ENCODE measurements at regions not wholly inside any gene's neighbourhood (a gene's known extent, or its start where the extent isn't known, plus 50 kb on each side); places are given as distances from the start of the nearest gene placed in this dataset.

- Mint-ChIP-seq H3K4me3 (peak overlapping the region; percentile 57), H3K36me3 (ENCODE audit: low read depth) (no peaks in the 10 kb centered on the region), H3K4me1 (peaks cover 61% of the 10 kb centered on the region), H3K27ac (peak overlapping the region; percentile 92), H3K27me3 (no peaks in the 10 kb centered on the region), H3K9me3 (peaks cover 3% of the 10 kb centered on the region)
- ATAC-seq (replicated peaks): peak; percentile 74
Measured at GRCh38 chr13:40146611-40147117, 491.2 kb downstream of the COG6 start.

- Mint-ChIP-seq H3K36me3 (ENCODE audit: low read depth) (no peaks in the 10 kb centered on the region), H3K4me3 (peak overlapping the region; percentile 57), H3K4me1 (peaks cover 62% of the 10 kb centered on the region), H3K9me3 (peaks cover 3% of the 10 kb centered on the region), H3K27ac (peak overlapping the region; percentile 80), H3K27me3 (no peaks in the 10 kb centered on the region)
- peak; percentile 61 for ATAC-seq (replicated peaks)
Measured at GRCh38 chr13:40148101-40148500, 492.6 kb downstream of the COG6 start.

- Mint-ChIP-seq H3K27ac (peak overlapping the region; percentile 80), H3K27me3 (no peaks in the 10 kb centered on the region), H3K4me1 (peaks cover 56% of the 10 kb centered on the region), H3K4me3 (peak overlapping the region; percentile 57), H3K9me3 (peaks cover 3% of the 10 kb centered on the region), H3K36me3 (ENCODE audit: low read depth) (no peaks in the 10 kb centered on the region)
- ATAC-seq (replicated peaks): no peak
Measured at GRCh38 chr13:40148742-40149141, 493.3 kb downstream of the COG6 start.

- Mint-ChIP-seq H3K9me3 (peaks cover 3% of the 10 kb centered on the region), H3K36me3 (ENCODE audit: low read depth) (no peaks in the 10 kb centered on the region), H3K27ac (peak overlapping the region; percentile 32), H3K4me1 (peaks cover 48% of the 10 kb centered on the region), H3K4me3 (peak overlapping the region; percentile 13), H3K27me3 (no peaks in the 10 kb centered on the region)
- ATAC-seq (replicated peaks): peak; percentile 24
Measured at GRCh38 chr13:40149611-40150274, 494.3 kb downstream of the COG6 start.

- H3K27ac Mint-ChIP-seq: peak overlapping the region; percentile 46
- peaks cover 29% of the 10 kb centered on the region for H3K4me1 Mint-ChIP-seq
- no peaks in the 10 kb centered on the region for H3K36me3 Mint-ChIP-seq (ENCODE audit: low read depth)
- no peaks in the 10 kb centered on the region for H3K27me3 Mint-ChIP-seq
- H3K9me3 Mint-ChIP-seq: peaks cover 3% of the 10 kb centered on the region
- H3K4me3 Mint-ChIP-seq: no peak overlapping the region
- ATAC-seq (replicated peaks): no peak
Measured at GRCh38 chr13:40151673-40152072, 496.2 kb downstream of the COG6 start.

- Mint-ChIP-seq H3K36me3 (ENCODE audit: low read depth) (no peaks in the 10 kb centered on the region), H3K4me1 (peaks cover 24% of the 10 kb centered on the region), H3K27me3 (no peaks in the 10 kb centered on the region), H3K4me3 (no peak overlapping the region), H3K9me3 (peaks cover 3% of the 10 kb centered on the region), H3K27ac (peak overlapping the region; percentile 46)
- ATAC-seq (replicated peaks): no peak
Measured at GRCh38 chr13:40152145-40152544, 496.7 kb downstream of the COG6 start.

GRCh38 chr13:40152922-40153321, 497.5 kb downstream of the COG6 start:
- Mint-ChIP-seq H3K4me1 (peaks cover 19% of the 10 kb centered on the region), H3K4me3 (no peak overlapping the region), H3K36me3 (ENCODE audit: low read depth) (no peaks in the 10 kb centered on the region)

GRCh38 chr13:40153516-40153915, 498.1 kb downstream of the COG6 start:
- Mint-ChIP-seq H3K4me3 (no peak overlapping the region), H3K4me1 (peaks cover 13% of the 10 kb centered on the region), H3K27ac (no peak overlapping the region), H3K9me3 (peaks cover 3% of the 10 kb centered on the region), H3K36me3 (ENCODE audit: low read depth) (no peaks in the 10 kb centered on the region), H3K27me3 (no peaks in the 10 kb centered on the region)
- ATAC-seq (replicated peaks): no peak

More at GRCh38 chr13:40152922-40153321, 497.5 kb downstream of the COG6 start:
- no peak for ATAC-seq (replicated peaks)
- Mint-ChIP-seq H3K27me3 (no peaks in the 10 kb centered on the region), H3K9me3 (peaks cover 3% of the 10 kb centered on the region), H3K27ac (no peak overlapping the region)

- no peak overlapping the region for H3K4me3 Mint-ChIP-seq
- no peaks in the 10 kb centered on the region for H3K36me3 Mint-ChIP-seq (ENCODE audit: low read depth)
- no peak for ATAC-seq (replicated peaks)
- H3K9me3 Mint-ChIP-seq: peaks cover 3% of the 10 kb centered on the region
- H3K4me1 Mint-ChIP-seq: peaks cover 10% of the 10 kb centered on the region
- H3K27me3 Mint-ChIP-seq: no peaks in the 10 kb centered on the region
- H3K27ac Mint-ChIP-seq: no peak overlapping the region
Measured at GRCh38 chr13:40155201-40155600, 499.7 kb downstream of the COG6 start.

GRCh38 chr13:40158218-40158617, 502.8 kb downstream of the COG6 start:
- H3K9me3 Mint-ChIP-seq: no peaks in the 10 kb centered on the region
- H3K36me3 Mint-ChIP-seq (ENCODE audit: low read depth): no peaks in the 10 kb centered on the region
- no peaks in the 10 kb centered on the region for H3K27me3 Mint-ChIP-seq
- no peak overlapping the region for H3K4me3 Mint-ChIP-seq
- H3K4me1 Mint-ChIP-seq: peaks cover 2% of the 10 kb centered on the region
- peak; percentile 76 for ATAC-seq (replicated peaks)
- H3K27ac Mint-ChIP-seq: no peak overlapping the region

GRCh38 chr13:40158757-40159156, 503.3 kb downstream of the COG6 start:
- Mint-ChIP-seq H3K36me3 (ENCODE audit: low read depth) (no peaks in the 10 kb centered on the region), H3K9me3 (no peaks in the 10 kb centered on the region), H3K4me3 (no peak overlapping the region), H3K27ac (no peak overlapping the region), H3K27me3 (no peaks in the 10 kb centered on the region), H3K4me1 (peaks cover 4% of the 10 kb centered on the region)
- ATAC-seq (replicated peaks): no peak

- Mint-ChIP-seq H3K4me1 (peaks cover 4% of the 10 kb centered on the region), H3K27ac (no peak overlapping the region)
- no peak for ATAC-seq (replicated peaks)
Measured at GRCh38 chr13:40159736-40160135, 504.3 kb downstream of the COG6 start.

GRCh38 chr13:40160618-40161350, 505.3 kb downstream of the COG6 start:
- Mint-ChIP-seq H3K36me3 (ENCODE audit: low read depth) (no peaks in the 10 kb centered on the region), H3K27me3 (no peaks in the 10 kb centered on the region), H3K27ac (peak overlapping the region; percentile 38), H3K4me1 (peaks cover 4% of the 10 kb centered on the region), H3K4me3 (no peak overlapping the region), H3K9me3 (no peaks in the 10 kb centered on the region)
- ATAC-seq (replicated peaks): no peak

More at GRCh38 chr13:40159736-40160135, 504.3 kb downstream of the COG6 start:
- H3K27me3 Mint-ChIP-seq: no peaks in the 10 kb centered on the region
- H3K9me3 Mint-ChIP-seq: no peaks in the 10 kb centered on the region
- no peaks in the 10 kb centered on the region for H3K36me3 Mint-ChIP-seq (ENCODE audit: low read depth)
- H3K4me3 Mint-ChIP-seq: no peak overlapping the region

GRCh38 chr13:40161351-40161810, 505.1 kb downstream of the FOXO1 start:
- Mint-ChIP-seq H3K4me1 (peaks cover 7% of the 10 kb centered on the region), H3K27ac (peak overlapping the region; percentile 38), H3K27me3 (no peaks in the 10 kb centered on the region), H3K36me3 (ENCODE audit: low read depth) (no peaks in the 10 kb centered on the region), H3K9me3 (no peaks in the 10 kb centered on the region), H3K4me3 (no peak overlapping the region)
- no peak for ATAC-seq (replicated peaks)

GRCh38 chr13:40161931-40162330, 504.5 kb downstream of the FOXO1 start:
- ATAC-seq (replicated peaks): no peak
- Mint-ChIP-seq H3K27me3 (no peaks in the 10 kb centered on the region), H3K27ac (peak overlapping the region; percentile 38), H3K36me3 (ENCODE audit: low read depth) (no peaks in the 10 kb centered on the region), H3K9me3 (no peaks in the 10 kb centered on the region), H3K4me3 (no peak overlapping the region), H3K4me1 (peaks cover 8% of the 10 kb centered on the region)
